Neural cell (in vitro differentiated cells): ENCODE measurements at regions not wholly inside any gene's neighbourhood (a gene's known extent, or its start where the extent isn't known, plus 50 kb on each side); places are given as distances from the start of the nearest gene placed in this dataset.

ENCODE experiments used
- H2AFZ ChIP-seq: fragments of 200-600, 300-800 bp; sonication (generic), shearing (Covaris generic); 2 replicates; pipeline ENCODE4 v1.6.0; 2014; ENCODE audit warnings: low read depth, mild to moderate bottlenecking, antibody characterized with exemption, low read length, moderate library complexity
- H3F3A ChIP-seq: fragments of 200-600 bp; shearing (Covaris generic); 2 replicates; pipeline ENCODE4 v1.6.1; 2016; ENCODE audit warnings: mild to moderate bottlenecking, moderate library complexity, mixed read lengths, antibody characterized with exemption, low read length; ENCODE audit not compliant: insufficient read depth, poor library complexity, severe bottlenecking
- H3K27ac ChIP-seq: fragments of 200-600, 300-800 bp; sonication (generic), shearing (Covaris generic); 2 replicates; pipeline ENCODE4 v1.5.1; 2014; ENCODE audit warnings: mild to moderate bottlenecking, low read length, moderate library complexity
- H3K27me3 ChIP-seq: fragments of 300-800, 200-600 bp; sonication (generic), shearing (Covaris generic); 2 replicates; pipeline ENCODE4 v1.6.0; 2014; ENCODE audit warnings: mild to moderate bottlenecking, low read depth, low read length, moderate library complexity; ENCODE audit not compliant: insufficient read depth
- H3K36me3 ChIP-seq: fragments of 300-800, 200-600 bp; sonication (generic), shearing (Covaris generic); 2 replicates; pipeline ENCODE4 v1.5.1; 2014; ENCODE audit warnings: mild to moderate bottlenecking, antibody characterized with exemption, low read length, moderate library complexity; ENCODE audit not compliant: insufficient read depth
- H3K4me2 ChIP-seq: fragments of 300-800, 200-600 bp; sonication (generic), shearing (Covaris generic); 2 replicates; pipeline ENCODE4 v1.6.0; 2014; ENCODE audit warnings: mild to moderate bottlenecking, low read length
- H3K4me3 ChIP-seq: fragments of 300-800, 200-600 bp; sonication (generic), shearing (Covaris generic); 2 replicates; pipeline ENCODE4 v1.5.1; 2014; ENCODE audit warnings: mild to moderate bottlenecking, low read length, moderate library complexity
- H3K79me2 ChIP-seq: fragments of 200-600 bp; shearing (Covaris generic); replicated peaks from 2 replicates; pipeline ENCODE4 v1.6.0; 2014; ENCODE audit warnings: mild to moderate bottlenecking, low read length, moderate library complexity; ENCODE audit not compliant: insufficient read depth
- H3K9ac ChIP-seq: fragments of 300-800, 200-600 bp; sonication (generic), shearing (Covaris generic); 2 replicates; pipeline ENCODE4 v1.6.1; 2016; ENCODE audit warnings: mild to moderate bottlenecking, low read length, mixed read lengths
- H3K9me2 ChIP-seq: fragments of 200-600 bp; shearing (Covaris generic); 2 replicates; pipeline ENCODE4 v1.6.1; 2016; ENCODE audit warnings: mild to moderate bottlenecking, low read length, mixed read lengths; ENCODE audit not compliant: insufficient read depth
- H3K9me3 ChIP-seq: fragments of 200-600, 300-800 bp; sonication (generic), shearing (Covaris generic); 2 replicates; pipeline ENCODE4 v1.6.1; 2016; ENCODE audit warnings: mild to moderate bottlenecking, mixed run types, low read length, moderate library complexity, mixed read lengths
- H4K20me1 ChIP-seq: fragments of 200-600 bp; shearing (Covaris generic); 2 replicates; pipeline ENCODE4 v1.6.1; 2016; ENCODE audit warnings: mild to moderate bottlenecking, mixed run types; ENCODE audit not compliant: insufficient read depth
- EP300 ChIP-seq: fragments of 450-650 bp; conservative IDR thresholded peaks from 2 replicates; pipeline ENCODE4 v1.6.1; 2014; ENCODE audit warnings: antibody characterized with exemption, mild to moderate bottlenecking, moderate library complexity; ENCODE audit not compliant: poor library complexity, severe bottlenecking
- EZH2 ChIP-seq: fragments of 200-600, 300-800 bp; shearing (Covaris generic), sonication (generic); IDR thresholded peaks from 2 replicates; pipeline ENCODE4 v1.6.1; 2014; ENCODE audit warnings: antibody characterized with exemption, low read length, borderline replicate concordance, mild to moderate bottlenecking; ENCODE audit not compliant: insufficient read depth, poor library complexity, severe bottlenecking
- MXI1 ChIP-seq: fragments of 450-650 bp; conservative IDR thresholded peaks from 2 replicates; pipeline ENCODE4 v1.6.1; 2014; ENCODE audit warnings: antibody characterized with exemption, mild to moderate bottlenecking; ENCODE audit not compliant: poor library complexity, severe bottlenecking
- POLR2AphosphoS5 ChIP-seq: IDR thresholded peaks from 2 replicates; pipeline ENCODE4 v1.6.1; 2012
- RAD21 ChIP-seq: fragments of 450-650 bp; conservative IDR thresholded peaks from 2 replicates; pipeline ENCODE4 v1.6.1; 2014; ENCODE audit warnings: antibody characterized with exemption, mild to moderate bottlenecking, moderate library complexity
- SMC3 ChIP-seq: fragments of 450-650 bp; conservative IDR thresholded peaks from 2 replicates; pipeline ENCODE4 v1.6.1; 2014; ENCODE audit warnings: antibody characterized with exemption, mild to moderate bottlenecking, moderate library complexity; ENCODE audit not compliant: poor library complexity
- TAF1 ChIP-seq: IDR thresholded peaks from 2 replicates; pipeline ENCODE4 v1.6.1; 2012; ENCODE audit warnings: low read depth
- TF ChIP-seq, protein P1 (sequence below): IDR thresholded peaks from 2 replicates; pipeline ENCODE4 v1.6.1; 2012; ENCODE audit warnings: borderline replicate concordance
- TF ChIP-seq, protein P2 (sequence below): fragments of 450-650 bp; IDR thresholded peaks from 2 replicates; pipeline ENCODE4 v1.5.1; 2014; ENCODE audit warnings: antibody characterized with exemption, mild to moderate bottlenecking, moderate library complexity; ENCODE audit not compliant: poor library complexity, severe bottlenecking

DNA sequence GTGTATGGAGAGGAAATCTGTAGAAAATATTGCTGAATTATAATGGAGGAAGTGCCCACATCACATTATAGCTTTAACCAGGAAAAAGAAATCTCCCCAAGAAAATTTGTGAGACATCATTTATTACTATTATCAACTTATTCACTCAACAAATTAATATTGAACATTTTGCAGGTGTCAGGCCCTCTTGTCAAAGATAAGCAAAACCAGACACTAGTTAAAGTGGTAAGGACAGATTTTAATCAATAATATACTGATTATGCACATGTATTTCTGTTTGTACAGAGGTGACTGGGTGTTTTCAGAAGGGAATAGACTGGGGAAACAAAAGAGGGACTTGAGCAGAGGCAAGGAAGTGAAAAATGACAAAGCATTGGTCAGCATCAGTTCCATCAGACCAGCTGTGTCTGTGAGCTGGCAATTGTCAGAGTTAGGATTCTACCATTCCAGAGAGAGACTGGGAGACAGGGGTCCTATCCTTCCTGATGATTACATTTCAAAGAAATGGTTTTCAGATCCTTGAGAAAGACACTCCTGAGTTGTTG lies 519.2 kb downstream of the UTRN start:
- no peaks in the 10 kb centered on the region for H4K20me1 ChIP-seq
- H3K36me3 ChIP-seq, result no peaks in the 10 kb centered on the region
- H3K9me2 ChIP-seq, result no peaks in the 10 kb centered on the region
- no peaks in the 10 kb centered on the region for H3K79me2 ChIP-seq
- no peaks in the 10 kb centered on the region for H3K27me3 ChIP-seq
- no peaks in the 10 kb centered on the region for H3K9me3 ChIP-seq
- H3F3A ChIP-seq, result no peaks in the 10 kb centered on the region
- H3K4me2 ChIP-seq, result no peak overlapping the region
- no peak overlapping the region for H2AFZ ChIP-seq
- no peak overlapping the region for H3K27ac ChIP-seq
- no peak overlapping the region for H3K4me3 ChIP-seq
- TF ChIP-seq, protein P1, sequence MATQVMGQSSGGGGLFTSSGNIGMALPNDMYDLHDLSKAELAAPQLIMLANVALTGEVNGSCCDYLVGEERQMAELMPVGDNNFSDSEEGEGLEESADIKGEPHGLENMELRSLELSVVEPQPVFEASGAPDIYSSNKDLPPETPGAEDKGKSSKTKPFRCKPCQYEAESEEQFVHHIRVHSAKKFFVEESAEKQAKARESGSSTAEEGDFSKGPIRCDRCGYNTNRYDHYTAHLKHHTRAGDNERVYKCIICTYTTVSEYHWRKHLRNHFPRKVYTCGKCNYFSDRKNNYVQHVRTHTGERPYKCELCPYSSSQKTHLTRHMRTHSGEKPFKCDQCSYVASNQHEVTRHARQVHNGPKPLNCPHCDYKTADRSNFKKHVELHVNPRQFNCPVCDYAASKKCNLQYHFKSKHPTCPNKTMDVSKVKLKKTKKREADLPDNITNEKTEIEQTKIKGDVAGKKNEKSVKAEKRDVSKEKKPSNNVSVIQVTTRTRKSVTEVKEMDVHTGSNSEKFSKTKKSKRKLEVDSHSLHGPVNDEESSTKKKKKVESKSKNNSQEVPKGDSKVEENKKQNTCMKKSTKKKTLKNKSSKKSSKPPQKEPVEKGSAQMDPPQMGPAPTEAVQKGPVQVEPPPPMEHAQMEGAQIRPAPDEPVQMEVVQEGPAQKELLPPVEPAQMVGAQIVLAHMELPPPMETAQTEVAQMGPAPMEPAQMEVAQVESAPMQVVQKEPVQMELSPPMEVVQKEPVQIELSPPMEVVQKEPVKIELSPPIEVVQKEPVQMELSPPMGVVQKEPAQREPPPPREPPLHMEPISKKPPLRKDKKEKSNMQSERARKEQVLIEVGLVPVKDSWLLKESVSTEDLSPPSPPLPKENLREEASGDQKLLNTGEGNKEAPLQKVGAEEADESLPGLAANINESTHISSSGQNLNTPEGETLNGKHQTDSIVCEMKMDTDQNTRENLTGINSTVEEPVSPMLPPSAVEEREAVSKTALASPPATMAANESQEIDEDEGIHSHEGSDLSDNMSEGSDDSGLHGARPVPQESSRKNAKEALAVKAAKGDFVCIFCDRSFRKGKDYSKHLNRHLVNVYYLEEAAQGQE, result no peak
- TF ChIP-seq EZH2 (no peak), EP300 (no peak), MXI1 (no peak), RAD21 (no peak), POLR2AphosphoS5 (no peak), TAF1 (no peak), SMC3 (no peak)
- TF ChIP-seq, protein P2, sequence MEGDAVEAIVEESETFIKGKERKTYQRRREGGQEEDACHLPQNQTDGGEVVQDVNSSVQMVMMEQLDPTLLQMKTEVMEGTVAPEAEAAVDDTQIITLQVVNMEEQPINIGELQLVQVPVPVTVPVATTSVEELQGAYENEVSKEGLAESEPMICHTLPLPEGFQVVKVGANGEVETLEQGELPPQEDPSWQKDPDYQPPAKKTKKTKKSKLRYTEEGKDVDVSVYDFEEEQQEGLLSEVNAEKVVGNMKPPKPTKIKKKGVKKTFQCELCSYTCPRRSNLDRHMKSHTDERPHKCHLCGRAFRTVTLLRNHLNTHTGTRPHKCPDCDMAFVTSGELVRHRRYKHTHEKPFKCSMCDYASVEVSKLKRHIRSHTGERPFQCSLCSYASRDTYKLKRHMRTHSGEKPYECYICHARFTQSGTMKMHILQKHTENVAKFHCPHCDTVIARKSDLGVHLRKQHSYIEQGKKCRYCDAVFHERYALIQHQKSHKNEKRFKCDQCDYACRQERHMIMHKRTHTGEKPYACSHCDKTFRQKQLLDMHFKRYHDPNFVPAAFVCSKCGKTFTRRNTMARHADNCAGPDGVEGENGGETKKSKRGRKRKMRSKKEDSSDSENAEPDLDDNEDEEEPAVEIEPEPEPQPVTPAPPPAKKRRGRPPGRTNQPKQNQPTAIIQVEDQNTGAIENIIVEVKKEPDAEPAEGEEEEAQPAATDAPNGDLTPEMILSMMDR, result no peak
- no peak overlapping the region for H3K9ac ChIP-seq

DNA sequence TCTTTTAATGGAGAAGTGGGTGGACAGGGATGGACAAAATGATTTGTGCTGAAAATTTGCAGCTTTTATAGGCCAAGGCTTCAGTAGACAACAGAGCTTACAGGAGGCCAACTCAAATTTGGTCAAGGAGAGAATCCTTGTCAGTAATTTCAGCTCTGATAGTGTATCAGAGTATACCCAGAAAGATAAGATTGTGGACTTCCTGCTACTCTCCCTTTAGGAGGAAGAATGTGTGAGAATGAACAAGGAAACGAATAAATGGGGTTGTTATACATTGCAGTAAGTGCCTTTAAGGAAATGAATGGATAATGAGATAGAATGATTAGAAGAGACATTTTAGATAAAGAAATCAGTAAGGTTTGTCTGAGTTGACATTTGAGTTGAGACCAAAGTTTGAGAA lies 519.9 kb downstream of the UTRN start:
- no peaks in the 10 kb centered on the region for H4K20me1 ChIP-seq
- H3K79me2 ChIP-seq, result no peaks in the 10 kb centered on the region
- H3K9me2 ChIP-seq, result no peaks in the 10 kb centered on the region
- H3K4me3 ChIP-seq, result no peak overlapping the region
- no peak overlapping the region for H3K27ac ChIP-seq
- TF ChIP-seq EZH2, result no peak
- TF ChIP-seq, protein P1, result no peak
- no peak for TF ChIP-seq MXI1
- TF ChIP-seq, protein P2, result no peak
- no peak overlapping the region for H2AFZ ChIP-seq
- no peaks in the 10 kb centered on the region for H3F3A ChIP-seq
- H3K9me3 ChIP-seq, result no peaks in the 10 kb centered on the region
- no peak overlapping the region for H3K9ac ChIP-seq
- no peaks in the 10 kb centered on the region for H3K36me3 ChIP-seq
- H3K27me3 ChIP-seq, result no peaks in the 10 kb centered on the region
- H3K4me2 ChIP-seq, result no peak overlapping the region
